NCI-H2171 treated with DMSO at 0.1 percent for 48 hours (cell line): ENCODE measurements at regions not wholly inside any gene's neighbourhood (a gene's known extent, or its start where the extent isn't known, plus 50 kb on each side); places are given as distances from the start of the nearest gene placed in this dataset.
"Not testable (repeated sequence)": the region's sequence is repeated elsewhere in the genome, so short reads cannot be mapped to it uniquely, and the experiment has no call there.

Experiments
- DNase-seq: peaks from one replicate; lab custom pipeline; 2025; lab: John Stamatoyannopoulos, UW

- DNase-seq: peak; percentile 56
These were observed 51.8 kb upstream of the PMAIP1 start for GRCh38 chr18:59848002-59848401.

- not testable (repeated sequence) for DNase-seq
These were observed 52.3 kb upstream of the PMAIP1 start for GRCh38 chr18:59847491-59847846.

- DNase-seq: no peak
These were observed 52.8 kb upstream of the PMAIP1 start for GRCh38 chr18:59846814-59847490.

GRCh38 chr18:59842947-59843346 lies 56.8 kb upstream of the PMAIP1 start:
- no peak for DNase-seq

GRCh38 chr18:59839931-59840685 lies 59.7 kb upstream of the PMAIP1 start:
- no peak for DNase-seq

- no peak for DNase-seq
These were observed 60.5 kb upstream of the PMAIP1 start for GRCh38 chr18:59839246-59839645.

GRCh38 chr18:59837586-59837985 lies 62.2 kb upstream of the PMAIP1 start:
- DNase-seq: peak; percentile 70

GRCh38 chr18:59835605-59836379 lies 64.0 kb upstream of the PMAIP1 start:
- DNase-seq: peak; percentile 87

- DNase-seq: peak; percentile 5
These were observed 65.5 kb upstream of the PMAIP1 start for GRCh38 chr18:59834267-59834666.

- no peak for DNase-seq
These were observed 66.0 kb upstream of the PMAIP1 start for GRCh38 chr18:59833785-59834184.

- DNase-seq: peak; percentile 53
These were observed 76.1 kb upstream of the PMAIP1 start for GRCh38 chr18:59823596-59824195.

- no peak for DNase-seq
These were observed 76.9 kb upstream of the PMAIP1 start for GRCh38 chr18:59822612-59823550.

- no peak for DNase-seq
These were observed 77.8 kb upstream of the PMAIP1 start for GRCh38 chr18:59821983-59822382.

GRCh38 chr18:59820663-59821062 lies 79.1 kb upstream of the PMAIP1 start:
- DNase-seq: no peak

GRCh38 chr18:59818769-59819168 lies 81.0 kb upstream of the PMAIP1 start:
- DNase-seq: no peak

GRCh38 chr18:59814891-59815290 lies 84.9 kb upstream of the PMAIP1 start:
- no peak for DNase-seq

GRCh38 chr18:59813942-59814341 lies 85.9 kb upstream of the PMAIP1 start:
- DNase-seq: no peak

GRCh38 chr18:59810735-59811520 lies 88.9 kb upstream of the PMAIP1 start:
- no peak for DNase-seq

- no peak for DNase-seq
These were observed 89.6 kb upstream of the PMAIP1 start for GRCh38 chr18:59810183-59810582.

GRCh38 chr18:59802031-59802430 lies 97.8 kb upstream of the PMAIP1 start:
- no peak for DNase-seq

GRCh38 chr18:59801576-59801975 lies 98.2 kb upstream of the PMAIP1 start:
- DNase-seq: no peak
